GM23338 (cell line): ENCODE measurements at regions not wholly inside any gene's neighbourhood (a gene's known extent, or its start where the extent isn't known, plus 50 kb on each side); places are given as distances from the start of the nearest gene placed in this dataset.

Experiments
- ATAC-seq: fragments of 200-7000 bp; cut with Tn5 transposase; 3 replicates; pipeline ENCODE4 v1.9.1; 2020
- DNase-seq: peaks from one replicate; pipeline ENCODE4 v3.0.0-alpha.2; 2015; ENCODE audit warnings: low spot score
- H2AFZ ChIP-seq: fragments of 200-600 bp; sonication (generic); 2 replicates; pipeline ENCODE4 v1.8.0; 2016; ENCODE audit warnings: antibody characterized with exemption, mild to moderate bottlenecking, moderate library complexity
- H3F3A ChIP-seq: fragments of 200-600 bp; sonication (generic); replicated peaks from 2 replicates; pipeline ENCODE4 v1.8.0; 2017; ENCODE audit warnings: antibody characterized with exemption, mixed run types, low read depth
- H3K27ac ChIP-seq: fragments of 200-600 bp; sonication (generic); 2 replicates; pipeline ENCODE4 v1.6.1; 2016; ENCODE audit warnings: low read depth
- H3K27me3 ChIP-seq: fragments of 200-600 bp; sonication (generic); 2 replicates; pipeline ENCODE4 v1.8.0; 2016; ENCODE audit warnings: mild to moderate bottlenecking, mixed run types, moderate library complexity; ENCODE audit not compliant: insufficient read depth
- H3K36me3 ChIP-seq: fragments of 200-600 bp; sonication (generic); 2 replicates; pipeline ENCODE4 v1.8.0; 2016; ENCODE audit warnings: mild to moderate bottlenecking; ENCODE audit not compliant: insufficient read depth
- H3K4me1 ChIP-seq: fragments of 200-600 bp; sonication (generic); 2 replicates; pipeline ENCODE4 v1.8.0; 2016; ENCODE audit warnings: mild to moderate bottlenecking, moderate library complexity; ENCODE audit not compliant: insufficient read depth
- H3K4me2 ChIP-seq: fragments of 200-600 bp; sonication (generic); 2 replicates; pipeline ENCODE4 v1.7.1; 2017; ENCODE audit warnings: mixed run types
- H3K4me3 ChIP-seq: fragments of 200-600 bp; sonication (generic); 2 replicates; pipeline ENCODE4 v1.6.1; 2016; ENCODE audit warnings: mixed run types
- H3K79me2 ChIP-seq: fragments of 200-600 bp; sonication (generic); replicated peaks from 2 replicates; pipeline ENCODE4 v1.8.0; 2017; ENCODE audit warnings: mild to moderate bottlenecking; ENCODE audit not compliant: insufficient read depth
- H3K9me2 ChIP-seq: fragments of 200-600 bp; sonication (generic); 2 replicates; pipeline ENCODE4 v1.8.0; 2017; ENCODE audit not compliant: insufficient read depth
- H4K20me1 ChIP-seq: fragments of 200-600 bp; sonication (generic); replicated peaks from 2 replicates; pipeline ENCODE4 v1.8.0; 2017; ENCODE audit warnings: mild to moderate bottlenecking; ENCODE audit not compliant: insufficient read depth
- H3K27ac Mint-ChIP-seq: 2 replicates; pipeline ENCODE4 v1.8.0; 2020; ENCODE audit warnings: inconsistent platforms, mild to moderate bottlenecking, moderate library complexity, mixed read lengths
- H3K27me3 Mint-ChIP-seq: 3 replicates; pipeline ENCODE4 v1.8.0; 2022; ENCODE audit warnings: low read depth, mild to moderate bottlenecking, moderate library complexity, mixed read lengths, inconsistent platforms; ENCODE audit not compliant: insufficient read depth, poor library complexity
- H3K36me3 Mint-ChIP-seq: 3 replicates; pipeline ENCODE4 v1.8.0; 2021; ENCODE audit warnings: low read depth, mild to moderate bottlenecking, inconsistent platforms, moderate library complexity, mixed read lengths
- H3K4me1 Mint-ChIP-seq: 3 replicates; pipeline ENCODE4 v1.8.0; 2020; ENCODE audit warnings: mild to moderate bottlenecking, inconsistent platforms, mixed read lengths
- H3K4me3 Mint-ChIP-seq: 3 replicates; pipeline ENCODE4 v1.8.0; 2021; ENCODE audit warnings: moderate library complexity, mild to moderate bottlenecking, inconsistent platforms, mixed read lengths
- H3K9me3 Mint-ChIP-seq: 3 replicates; pipeline ENCODE4 v1.8.0; 2020; ENCODE audit warnings: moderate library complexity, mild to moderate bottlenecking, inconsistent platforms, mixed read lengths
- EZH2 ChIP-seq: fragments of 200-600 bp; sonication (generic); IDR thresholded peaks from one replicate; pipeline ENCODE4 v1.8.0; 2017; ENCODE audit warnings: antibody characterized with exemption, mild to moderate bottlenecking, low read depth; ENCODE audit not compliant: unreplicated experiment
- EZH2phosphoT487 ChIP-seq: fragments of 200-600 bp; sonication (generic); IDR thresholded peaks from one replicate; pipeline ENCODE4 v1.8.1; 2018; ENCODE audit warnings: antibody characterized with exemption; ENCODE audit not compliant: unreplicated experiment
- JUNB ChIP-seq: IDR thresholded peaks from one replicate; pipeline ENCODE4 v1.6.1; 2016; ENCODE audit warnings: antibody characterized with exemption; ENCODE audit not compliant: unreplicated experiment
- NANOG ChIP-seq: IDR thresholded peaks from 2 replicates; pipeline ENCODE4 v1.6.1; 2016; ENCODE audit warnings: antibody characterized with exemption, borderline replicate concordance
- STAT1 ChIP-seq: IDR thresholded peaks from one replicate; pipeline ENCODE4 v1.6.1; 2016; ENCODE audit warnings: antibody characterized with exemption; ENCODE audit not compliant: unreplicated experiment
- ZNF331 ChIP-seq: fragments of 250-450 bp; sonication (Bioruptor Pico); IDR thresholded peaks from 2 replicates; pipeline ENCODE4 v1.5.0; 2020; ENCODE audit warnings: low read depth, mild to moderate bottlenecking, moderate library complexity
- TF ChIP-seq, protein P1 (sequence below), 2 experiments: fragments of 200-600 bp in 1 of 2; sonication (generic) in 1 of 2; conservative IDR thresholded peaks; 2 replicates each; pipeline versions ENCODE4 v1.5.1 to v1.6.1; 2016 to 2017; ENCODE audit warnings: antibody characterized with exemption in 2 of 2, low read depth in 2 of 2, mild to moderate bottlenecking in 2 of 2, moderate library complexity in 1 of 2
- TF ChIP-seq, protein P2 (sequence below): IDR thresholded peaks from one replicate; pipeline ENCODE4 v1.6.1; 2018; ENCODE audit warnings: antibody characterized with exemption; ENCODE audit not compliant: unreplicated experiment
- TF ChIP-seq, protein P3 (sequence below): IDR thresholded peaks from 2 replicates; pipeline ENCODE4 v1.6.1; 2016; ENCODE audit warnings: antibody characterized with exemption

DNA sequence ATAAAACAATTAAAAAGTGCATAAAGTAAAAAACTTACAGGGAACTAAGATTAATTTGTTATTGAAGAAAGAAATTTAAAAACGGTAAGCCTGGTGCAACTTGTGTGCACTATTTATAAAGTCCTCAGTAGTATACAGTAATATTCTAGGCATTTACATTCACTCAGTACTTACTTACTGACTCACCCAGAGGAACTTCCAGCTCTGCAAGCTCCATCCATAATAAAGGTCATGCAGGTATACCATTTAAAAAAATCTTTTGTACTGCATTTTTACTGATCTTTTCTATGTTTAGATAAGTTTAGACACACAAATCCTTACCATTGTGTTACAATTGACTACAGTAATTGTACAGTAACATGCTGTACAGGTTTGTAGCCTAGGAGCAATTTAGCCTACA lies 51.5 kb upstream of the NXPH2 start (continued):
- TF ChIP-seq, protein P1, sequence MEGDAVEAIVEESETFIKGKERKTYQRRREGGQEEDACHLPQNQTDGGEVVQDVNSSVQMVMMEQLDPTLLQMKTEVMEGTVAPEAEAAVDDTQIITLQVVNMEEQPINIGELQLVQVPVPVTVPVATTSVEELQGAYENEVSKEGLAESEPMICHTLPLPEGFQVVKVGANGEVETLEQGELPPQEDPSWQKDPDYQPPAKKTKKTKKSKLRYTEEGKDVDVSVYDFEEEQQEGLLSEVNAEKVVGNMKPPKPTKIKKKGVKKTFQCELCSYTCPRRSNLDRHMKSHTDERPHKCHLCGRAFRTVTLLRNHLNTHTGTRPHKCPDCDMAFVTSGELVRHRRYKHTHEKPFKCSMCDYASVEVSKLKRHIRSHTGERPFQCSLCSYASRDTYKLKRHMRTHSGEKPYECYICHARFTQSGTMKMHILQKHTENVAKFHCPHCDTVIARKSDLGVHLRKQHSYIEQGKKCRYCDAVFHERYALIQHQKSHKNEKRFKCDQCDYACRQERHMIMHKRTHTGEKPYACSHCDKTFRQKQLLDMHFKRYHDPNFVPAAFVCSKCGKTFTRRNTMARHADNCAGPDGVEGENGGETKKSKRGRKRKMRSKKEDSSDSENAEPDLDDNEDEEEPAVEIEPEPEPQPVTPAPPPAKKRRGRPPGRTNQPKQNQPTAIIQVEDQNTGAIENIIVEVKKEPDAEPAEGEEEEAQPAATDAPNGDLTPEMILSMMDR (conservative IDR thresholded peaks at IDR 0.05; ENCODE audit: low read depth in 2 of 2), result no peak
- TF ChIP-seq, protein P2, sequence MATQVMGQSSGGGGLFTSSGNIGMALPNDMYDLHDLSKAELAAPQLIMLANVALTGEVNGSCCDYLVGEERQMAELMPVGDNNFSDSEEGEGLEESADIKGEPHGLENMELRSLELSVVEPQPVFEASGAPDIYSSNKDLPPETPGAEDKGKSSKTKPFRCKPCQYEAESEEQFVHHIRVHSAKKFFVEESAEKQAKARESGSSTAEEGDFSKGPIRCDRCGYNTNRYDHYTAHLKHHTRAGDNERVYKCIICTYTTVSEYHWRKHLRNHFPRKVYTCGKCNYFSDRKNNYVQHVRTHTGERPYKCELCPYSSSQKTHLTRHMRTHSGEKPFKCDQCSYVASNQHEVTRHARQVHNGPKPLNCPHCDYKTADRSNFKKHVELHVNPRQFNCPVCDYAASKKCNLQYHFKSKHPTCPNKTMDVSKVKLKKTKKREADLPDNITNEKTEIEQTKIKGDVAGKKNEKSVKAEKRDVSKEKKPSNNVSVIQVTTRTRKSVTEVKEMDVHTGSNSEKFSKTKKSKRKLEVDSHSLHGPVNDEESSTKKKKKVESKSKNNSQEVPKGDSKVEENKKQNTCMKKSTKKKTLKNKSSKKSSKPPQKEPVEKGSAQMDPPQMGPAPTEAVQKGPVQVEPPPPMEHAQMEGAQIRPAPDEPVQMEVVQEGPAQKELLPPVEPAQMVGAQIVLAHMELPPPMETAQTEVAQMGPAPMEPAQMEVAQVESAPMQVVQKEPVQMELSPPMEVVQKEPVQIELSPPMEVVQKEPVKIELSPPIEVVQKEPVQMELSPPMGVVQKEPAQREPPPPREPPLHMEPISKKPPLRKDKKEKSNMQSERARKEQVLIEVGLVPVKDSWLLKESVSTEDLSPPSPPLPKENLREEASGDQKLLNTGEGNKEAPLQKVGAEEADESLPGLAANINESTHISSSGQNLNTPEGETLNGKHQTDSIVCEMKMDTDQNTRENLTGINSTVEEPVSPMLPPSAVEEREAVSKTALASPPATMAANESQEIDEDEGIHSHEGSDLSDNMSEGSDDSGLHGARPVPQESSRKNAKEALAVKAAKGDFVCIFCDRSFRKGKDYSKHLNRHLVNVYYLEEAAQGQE, result no peak
- no peak for TF ChIP-seq EZH2phosphoT487
- TF ChIP-seq ZNF331, result no peak
- TF ChIP-seq JUNB, result no peak

DNA sequence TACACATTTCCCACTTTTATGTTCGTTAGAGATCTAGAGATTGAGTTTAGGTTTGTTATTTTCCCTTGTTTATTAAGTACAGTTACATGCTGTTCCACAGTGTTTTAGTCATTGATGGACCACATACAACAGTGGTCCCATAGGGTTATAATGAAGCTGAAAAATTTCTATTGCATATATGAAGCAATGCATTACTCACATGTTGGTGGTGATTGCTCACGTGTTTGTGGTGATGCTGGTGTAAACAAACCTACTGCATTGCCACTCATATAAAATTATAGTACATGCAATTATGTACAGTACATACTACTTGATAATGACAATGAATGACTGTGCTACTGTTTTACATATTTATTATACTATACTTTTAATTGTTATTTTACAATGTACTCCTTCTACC lies 51.0 kb upstream of the NXPH2 start:
- H3K9me3 Mint-ChIP-seq, result no peaks in the 10 kb centered on the region

DNA sequence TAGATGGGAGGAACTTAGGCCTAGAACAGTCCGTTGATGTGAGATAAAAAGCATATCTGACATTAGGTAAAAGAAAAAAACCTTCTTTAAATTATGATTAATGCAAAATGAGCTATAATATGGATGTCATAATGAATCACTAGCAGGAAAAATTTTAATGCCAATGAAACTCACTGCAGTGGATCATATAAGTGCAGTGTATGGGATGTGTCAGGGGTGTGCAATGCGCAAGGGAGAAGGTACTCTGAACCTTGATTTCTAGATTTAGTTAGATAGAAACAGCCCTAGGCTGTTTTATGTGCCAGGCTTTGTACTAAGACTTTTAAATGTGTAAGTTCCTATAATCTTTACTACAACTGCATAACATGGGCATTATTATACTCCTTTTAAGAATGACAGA lies 50.4 kb upstream of the NXPH2 start:
- Histone ChIP-seq H3K4me3 (no peak overlapping the region), H3K79me2 (no peaks in the 10 kb centered on the region), H3F3A (no peaks in the 10 kb centered on the region), H3K4me1 (no peaks in the 10 kb centered on the region), H3K27ac (no peak overlapping the region), H4K20me1 (no peaks in the 10 kb centered on the region), H3K27me3 (no peaks in the 10 kb centered on the region), H3K4me2 (no peak overlapping the region), H3K9me2 (no peaks in the 10 kb centered on the region), H3K36me3 (no peaks in the 10 kb centered on the region), H2AFZ (no peak overlapping the region)
- H3K9me3 Mint-ChIP-seq, result no peaks in the 10 kb centered on the region
- H3K27me3 Mint-ChIP-seq, result peaks cover 2% of the 10 kb centered on the region
- H3K4me3 Mint-ChIP-seq, result no peak overlapping the region
- H3K27ac Mint-ChIP-seq, result no peak overlapping the region
- peaks cover 6% of the 10 kb centered on the region; the same call in 1 of the 3 replicates for H3K4me1 Mint-ChIP-seq
- no peaks in the 10 kb centered on the region for H3K36me3 Mint-ChIP-seq
- no peak for DNase-seq
- ATAC-seq, result no peak
- TF ChIP-seq STAT1, result no peak
- TF ChIP-seq NANOG, result no peak
- no peak for TF ChIP-seq ZNF331
- TF ChIP-seq EZH2, result no peak

More for the DNA sequence above, 51.0 kb upstream of the NXPH2 start:
- no peaks in the 10 kb centered on the region for H3K79me2 ChIP-seq
- Mint-ChIP-seq H3K27me3 (peaks cover 2% of the 10 kb centered on the region), H3K27ac (no peak overlapping the region), H3K4me1 (peaks cover 6% of the 10 kb centered on the region; the same call in 1 of the 3 replicates), H3K4me3 (no peak overlapping the region), H3K36me3 (no peaks in the 10 kb centered on the region)
- no peaks in the 10 kb centered on the region for H3K27me3 ChIP-seq
- TF ChIP-seq EZH2phosphoT487 (no peak), EZH2 (no peak)
- TF ChIP-seq, protein P3, sequence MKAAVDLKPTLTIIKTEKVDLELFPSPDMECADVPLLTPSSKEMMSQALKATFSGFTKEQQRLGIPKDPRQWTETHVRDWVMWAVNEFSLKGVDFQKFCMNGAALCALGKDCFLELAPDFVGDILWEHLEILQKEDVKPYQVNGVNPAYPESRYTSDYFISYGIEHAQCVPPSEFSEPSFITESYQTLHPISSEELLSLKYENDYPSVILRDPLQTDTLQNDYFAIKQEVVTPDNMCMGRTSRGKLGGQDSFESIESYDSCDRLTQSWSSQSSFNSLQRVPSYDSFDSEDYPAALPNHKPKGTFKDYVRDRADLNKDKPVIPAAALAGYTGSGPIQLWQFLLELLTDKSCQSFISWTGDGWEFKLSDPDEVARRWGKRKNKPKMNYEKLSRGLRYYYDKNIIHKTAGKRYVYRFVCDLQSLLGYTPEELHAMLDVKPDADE, result no peak
- H3K36me3 ChIP-seq, result no peaks in the 10 kb centered on the region
- H3K9me2 ChIP-seq, result no peaks in the 10 kb centered on the region
- no peak overlapping the region for H3K4me2 ChIP-seq
- no peaks in the 10 kb centered on the region for H4K20me1 ChIP-seq
- no peak for DNase-seq
- ATAC-seq, result no peak
- no peaks in the 10 kb centered on the region for H3F3A ChIP-seq
- no peak overlapping the region for H3K4me3 ChIP-seq
- H3K27ac ChIP-seq, result no peak overlapping the region
- H2AFZ ChIP-seq, result no peak overlapping the region
- no peaks in the 10 kb centered on the region for H3K4me1 ChIP-seq
